ENCODE measurements at regions not wholly inside any gene's neighbourhood (a gene's known extent, or its start where the extent isn't known, plus 50 kb on each side); places are given as distances from the start of the nearest gene placed in this dataset.

DNA sequence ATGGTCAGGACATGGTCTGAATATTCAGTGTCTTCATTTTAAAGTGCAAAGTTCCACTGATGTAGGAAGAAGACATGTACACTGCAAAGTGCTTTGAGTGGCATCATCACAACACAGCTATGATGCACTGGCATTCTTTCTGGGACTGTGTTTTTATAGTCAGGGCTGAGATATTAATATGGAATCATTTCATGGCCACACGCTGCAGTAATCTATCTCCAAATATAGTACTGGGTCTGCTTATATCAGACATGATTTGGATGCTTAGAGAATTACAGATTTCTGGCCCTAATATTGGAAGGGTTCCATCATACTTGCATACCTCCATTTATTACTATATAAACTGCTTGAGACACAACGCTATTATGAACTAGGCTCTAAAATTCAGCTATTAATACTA lies 1170.9 kb downstream of the NLGN4X start (continued):
- TF ChIP-seq MAFK (IDR thresholded peaks at IDR 0.05; ENCODE audit: partially characterized antibody) = no peak

DNA sequence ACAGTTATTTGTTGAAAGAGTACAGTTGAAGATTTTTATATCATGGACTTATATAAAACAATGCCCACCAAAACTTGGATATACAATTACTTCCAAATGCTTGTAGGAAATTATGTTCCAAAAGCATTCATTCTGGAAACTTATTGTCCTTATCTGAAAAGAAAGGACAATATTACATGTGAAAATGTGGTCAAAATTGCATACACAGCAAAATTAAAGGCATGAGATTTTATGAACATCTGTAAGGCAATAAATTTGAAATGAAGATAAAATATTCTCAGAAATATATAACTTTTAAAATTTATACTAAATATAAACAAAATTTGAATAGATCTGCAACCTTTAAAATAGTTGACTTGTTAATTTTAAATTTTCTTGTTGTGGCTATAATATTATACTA lies 1173.8 kb downstream of the NLGN4X start:
- DNase-seq (ENCODE audit: low read depth in 1 of 2, low spot score in 1 of 2) (no peak), FAIRE-seq (peak; percentile 46), ATAC-seq (no peak)
- CTCF ChIA-PET = no interaction called here
- no peak overlapping the region for H3K4me2 ChIP-seq
- POLR2A ChIA-PET = no interaction called here
- H3K4me3 ChIP-seq = no peak overlapping the region
- no peak for TF ChIP-seq ZFP36 (IDR thresholded peaks at IDR 0.05; ENCODE audit: borderline replicate concordance, partially characterized antibody)
- TF ChIP-seq MAFK (IDR thresholded peaks at IDR 0.05; ENCODE audit: partially characterized antibody) = peak; percentile 81
- H3K27ac ChIP-seq = no peak overlapping the region
- H3K4me1 ChIP-seq = no peaks in the 10 kb centered on the region
- no peaks in the 10 kb centered on the region for H3K9me3 ChIP-seq

DNA sequence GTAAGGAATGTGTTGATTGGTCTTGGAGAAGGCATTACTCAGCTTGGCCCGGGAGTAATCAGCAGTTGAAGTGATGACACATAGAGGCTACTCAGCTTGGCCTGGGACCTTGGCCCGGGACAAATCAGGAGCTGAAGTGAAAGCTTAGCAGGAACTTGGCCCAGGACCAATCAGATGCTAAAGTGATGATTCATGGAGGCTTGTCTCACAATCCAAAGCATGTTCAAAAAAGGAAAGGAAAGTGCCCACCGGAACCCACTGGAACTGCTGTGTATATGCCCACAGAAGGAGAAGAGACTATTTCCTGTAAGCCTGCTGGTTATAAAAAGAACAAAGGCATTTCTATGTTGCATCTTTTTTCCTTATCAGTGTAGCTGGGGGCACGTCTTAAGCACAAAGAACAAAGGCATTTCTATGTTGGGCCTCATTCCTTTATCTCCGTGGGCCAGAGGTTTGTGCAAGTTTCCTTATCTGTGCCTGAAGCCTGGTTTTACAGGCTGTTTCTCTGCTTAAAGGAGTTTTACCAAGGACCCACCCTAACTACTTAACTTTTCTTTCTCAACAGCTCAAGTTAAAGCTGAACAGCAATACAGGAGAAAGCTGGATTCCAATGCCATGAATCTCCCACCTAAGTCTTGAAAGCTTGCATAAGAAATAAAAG lies 1176.7 kb downstream of the NLGN4X start:
- no peaks in the 10 kb centered on the region for H3K9me3 ChIP-seq
- DNase-seq (ENCODE audit: low read depth in 1 of 2, low spot score in 1 of 2) (peak; percentile 26 to 71), ATAC-seq (peak; percentile 78 to 80), FAIRE-seq (no peak)
- H3K4me1 ChIP-seq = no peaks in the 10 kb centered on the region
- TF ChIP-seq FOSL2 (IDR thresholded peaks at IDR 0.05) (no peak), FOSL2 (CRISPR knock-in tag; IDR thresholded peaks at IDR 0.05) (peak; percentile 37), TP53 (CRISPR knock-in tag; IDR thresholded peaks at IDR 0.05) (no peak)
- 7% methylated on average over 5 of the region's 5 CpGs for WGBS (ENCODE audit: missing lambda C conversion rate)
- CTCF ChIA-PET = no interaction called here
- H3K27ac ChIP-seq = peak overlapping the region; percentile 7 to 60; a peak in 4 of 6 replicates
- peak overlapping the region; percentile 32; the same call in 2 of the 3 replicates for H3K4me2 ChIP-seq
- POLR2A ChIA-PET = no interaction called here
- no peak overlapping the region for H3K4me3 ChIP-seq

DNA sequence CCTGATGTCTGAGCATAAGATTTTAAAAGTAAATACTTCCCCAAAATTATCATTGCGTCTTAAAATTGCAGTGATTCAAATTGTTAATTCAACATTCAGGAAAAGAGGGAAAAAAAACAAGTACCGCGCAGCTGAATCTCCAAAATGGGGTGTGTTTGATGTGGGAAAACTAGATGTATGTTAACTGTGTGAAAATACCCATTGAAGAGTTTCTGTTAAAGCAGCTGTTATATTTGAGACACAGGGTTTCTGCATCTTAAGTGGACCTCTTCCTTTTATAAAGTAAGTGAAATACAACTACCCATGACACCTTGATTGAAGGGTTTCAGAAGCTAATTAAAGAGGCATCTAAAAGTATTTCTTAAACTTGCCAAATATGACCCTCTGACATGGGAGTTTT lies 1186.1 kb downstream of the NLGN4X start:
- ATAC-seq = no peak
- Histone ChIP-seq H3K4me1 (no peaks in the 10 kb centered on the region), H3K27ac (no peak overlapping the region), H3K4me3 (no peak overlapping the region), H3K9me3 (no peaks in the 10 kb centered on the region), H3K4me2 (no peak overlapping the region)
- no peak for DNase-seq (ENCODE audit: low read depth in 1 of 2, low spot score in 1 of 2)
- POLR2A ChIA-PET = no interaction called here
- no peak for TF ChIP-seq HOXB13 (CRISPR knock-in tag; IDR thresholded peaks at IDR 0.05; ENCODE audit: low read depth)
- TF ChIP-seq HEYL (CRISPR knock-in tag; IDR thresholded peaks at IDR 0.05) = no peak
- TF ChIP-seq NR3C1 (IDR thresholded peaks at IDR 0.05) = no peak
- no peak for TF ChIP-seq SMC3 (IDR thresholded peaks at IDR 0.05)
- no peak for TF ChIP-seq MAFK (IDR thresholded peaks at IDR 0.05; ENCODE audit: partially characterized antibody)
- no peak for FAIRE-seq
- CTCF ChIA-PET = no interaction called here
- 73% methylated on average over 3 of the region's 3 CpGs for WGBS (ENCODE audit: missing lambda C conversion rate)

DNA sequence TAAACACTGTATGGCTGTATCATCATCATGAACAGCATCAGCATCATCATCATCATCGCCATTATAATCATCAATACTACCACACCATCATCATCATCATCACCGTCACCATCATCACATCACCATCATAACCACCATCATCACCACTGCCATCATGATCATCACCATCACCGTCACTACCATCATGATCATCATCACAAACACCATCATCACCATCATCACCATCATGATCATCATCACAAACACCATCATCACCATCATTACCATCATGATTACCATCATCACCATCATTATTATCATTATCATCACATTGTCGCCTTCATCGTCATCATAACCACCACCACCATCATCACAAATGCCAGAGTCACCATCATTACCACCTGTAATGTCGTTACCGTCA lies 1196.9 kb downstream of the NLGN4X start:
- Histone ChIP-seq H3K4me1 (no peaks in the 10 kb centered on the region), H3K4me3 (no peak overlapping the region), H3K9me3 (no peaks in the 10 kb centered on the region), H3K27ac (no peak overlapping the region), H3K4me2 (no peak overlapping the region)
- 28% methylated on average over 7 of the region's 7 CpGs for WGBS (ENCODE audit: missing lambda C conversion rate)
- TF ChIP-seq, protein P1, sequence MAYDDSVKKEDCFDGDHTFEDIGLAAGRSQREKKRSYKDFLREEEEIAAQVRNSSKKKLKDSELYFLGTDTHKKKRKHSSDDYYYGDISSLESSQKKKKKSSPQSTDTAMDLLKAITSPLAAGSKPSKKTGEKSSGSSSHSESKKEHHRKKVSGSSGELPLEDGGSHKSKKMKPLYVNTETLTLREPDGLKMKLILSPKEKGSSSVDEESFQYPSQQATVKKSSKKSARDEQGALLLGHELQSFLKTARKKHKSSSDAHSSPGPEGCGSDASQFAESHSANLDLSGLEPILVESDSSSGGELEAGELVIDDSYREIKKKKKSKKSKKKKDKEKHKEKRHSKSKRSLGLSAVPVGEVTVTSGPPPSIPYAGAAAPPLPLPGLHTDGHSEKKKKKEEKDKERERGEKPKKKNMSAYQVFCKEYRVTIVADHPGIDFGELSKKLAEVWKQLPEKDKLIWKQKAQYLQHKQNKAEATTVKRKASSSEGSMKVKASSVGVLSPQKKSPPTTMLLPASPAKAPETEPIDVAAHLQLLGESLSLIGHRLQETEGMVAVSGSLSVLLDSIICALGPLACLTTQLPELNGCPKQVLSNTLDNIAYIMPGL (CRISPR knock-in tag; IDR thresholded peaks at IDR 0.05; ENCODE audit: borderline replicate concordance) = no peak
- TF ChIP-seq CEBPB (IDR thresholded peaks at IDR 0.05) = no peak
- TF ChIP-seq ESRRA (IDR thresholded peaks at IDR 0.05; ENCODE audit: borderline replicate concordance, low read length) = no peak
- TF ChIP-seq, protein P2, sequence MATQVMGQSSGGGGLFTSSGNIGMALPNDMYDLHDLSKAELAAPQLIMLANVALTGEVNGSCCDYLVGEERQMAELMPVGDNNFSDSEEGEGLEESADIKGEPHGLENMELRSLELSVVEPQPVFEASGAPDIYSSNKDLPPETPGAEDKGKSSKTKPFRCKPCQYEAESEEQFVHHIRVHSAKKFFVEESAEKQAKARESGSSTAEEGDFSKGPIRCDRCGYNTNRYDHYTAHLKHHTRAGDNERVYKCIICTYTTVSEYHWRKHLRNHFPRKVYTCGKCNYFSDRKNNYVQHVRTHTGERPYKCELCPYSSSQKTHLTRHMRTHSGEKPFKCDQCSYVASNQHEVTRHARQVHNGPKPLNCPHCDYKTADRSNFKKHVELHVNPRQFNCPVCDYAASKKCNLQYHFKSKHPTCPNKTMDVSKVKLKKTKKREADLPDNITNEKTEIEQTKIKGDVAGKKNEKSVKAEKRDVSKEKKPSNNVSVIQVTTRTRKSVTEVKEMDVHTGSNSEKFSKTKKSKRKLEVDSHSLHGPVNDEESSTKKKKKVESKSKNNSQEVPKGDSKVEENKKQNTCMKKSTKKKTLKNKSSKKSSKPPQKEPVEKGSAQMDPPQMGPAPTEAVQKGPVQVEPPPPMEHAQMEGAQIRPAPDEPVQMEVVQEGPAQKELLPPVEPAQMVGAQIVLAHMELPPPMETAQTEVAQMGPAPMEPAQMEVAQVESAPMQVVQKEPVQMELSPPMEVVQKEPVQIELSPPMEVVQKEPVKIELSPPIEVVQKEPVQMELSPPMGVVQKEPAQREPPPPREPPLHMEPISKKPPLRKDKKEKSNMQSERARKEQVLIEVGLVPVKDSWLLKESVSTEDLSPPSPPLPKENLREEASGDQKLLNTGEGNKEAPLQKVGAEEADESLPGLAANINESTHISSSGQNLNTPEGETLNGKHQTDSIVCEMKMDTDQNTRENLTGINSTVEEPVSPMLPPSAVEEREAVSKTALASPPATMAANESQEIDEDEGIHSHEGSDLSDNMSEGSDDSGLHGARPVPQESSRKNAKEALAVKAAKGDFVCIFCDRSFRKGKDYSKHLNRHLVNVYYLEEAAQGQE (IDR thresholded peaks at IDR 0.05) = no peak
- TF ChIP-seq NFE2L2 (conservative IDR thresholded peaks at IDR 0.05; ENCODE audit: low read length) = no peak
- no peak for TF ChIP-seq RNF2 (IDR thresholded peaks at IDR 0.05; ENCODE audit: borderline replicate concordance, low read depth)
- no peak for TF ChIP-seq ZSCAN20 (CRISPR knock-in tag; IDR thresholded peaks at IDR 0.05)
- TF ChIP-seq, protein P3, sequence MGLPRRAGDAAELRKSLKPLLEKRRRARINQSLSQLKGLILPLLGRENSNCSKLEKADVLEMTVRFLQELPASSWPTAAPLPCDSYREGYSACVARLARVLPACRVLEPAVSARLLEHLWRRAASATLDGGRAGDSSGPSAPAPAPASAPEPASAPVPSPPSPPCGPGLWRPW (IDR thresholded peaks at IDR 0.05) = no peak
- TF ChIP-seq MAFK (IDR thresholded peaks at IDR 0.05; ENCODE audit: partially characterized antibody) = no peak
- TF ChIP-seq, protein P4, sequence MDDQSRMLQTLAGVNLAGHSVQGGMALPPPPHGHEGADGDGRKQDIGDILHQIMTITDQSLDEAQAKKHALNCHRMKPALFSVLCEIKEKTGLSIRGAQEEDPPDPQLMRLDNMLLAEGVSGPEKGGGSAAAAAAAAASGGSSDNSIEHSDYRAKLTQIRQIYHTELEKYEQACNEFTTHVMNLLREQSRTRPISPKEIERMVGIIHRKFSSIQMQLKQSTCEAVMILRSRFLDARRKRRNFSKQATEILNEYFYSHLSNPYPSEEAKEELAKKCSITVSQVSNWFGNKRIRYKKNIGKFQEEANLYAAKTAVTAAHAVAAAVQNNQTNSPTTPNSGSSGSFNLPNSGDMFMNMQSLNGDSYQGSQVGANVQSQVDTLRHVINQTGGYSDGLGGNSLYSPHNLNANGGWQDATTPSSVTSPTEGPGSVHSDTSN (IDR thresholded peaks at IDR 0.05) = no peak
- FAIRE-seq (peak; percentile 46), DNase-seq (ENCODE audit: low read depth in 1 of 2, low spot score in 1 of 2) (no peak), ATAC-seq (no peak)
- CTCF ChIA-PET = no interaction called here
- POLR2A ChIA-PET = no interaction called here

All from A549 (cell line).